ENCODE measurements at regions not wholly inside any gene's neighbourhood (a gene's known extent, or its start where the extent isn't known, plus 50 kb on each side); places are given as distances from the start of the nearest gene placed in this dataset.

DNA sequence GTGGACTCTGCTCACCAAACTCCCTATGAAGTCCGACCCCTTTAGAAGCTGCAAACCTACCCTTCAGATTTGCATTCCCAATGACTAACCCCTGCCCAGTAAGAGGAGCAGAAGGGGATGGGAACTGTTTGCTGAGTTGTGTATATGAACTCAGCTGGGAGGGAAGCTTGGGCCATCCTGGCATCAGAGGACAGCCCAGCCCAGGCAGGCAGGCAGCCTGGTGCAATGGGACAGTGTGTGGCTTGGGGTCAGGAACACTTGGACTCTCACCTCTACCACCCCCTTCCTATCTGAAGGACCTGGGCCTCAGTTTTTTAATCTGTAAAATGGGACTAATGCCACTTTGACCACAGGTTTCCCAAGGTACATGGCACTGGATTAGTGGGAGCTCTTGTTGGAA is 147.4 kb upstream of the GPR26 start:
- POLR2A ChIA-PET = no interaction called here
- 0% methylated on average over 1 of the region's 1 CpG for WGBS (ENCODE audit: missing lambda C conversion rate)
- ATAC-seq (no peak), DNase-seq (ENCODE audit: low read depth in 1 of 2, low spot score in 1 of 2) (no peak), FAIRE-seq (no peak)
- Histone ChIP-seq H3K4me2 (no peak overlapping the region), H3K4me1 (no peaks in the 10 kb centered on the region), H3K27ac (no peak overlapping the region), H3K4me3 (no peak overlapping the region), H3K9me3 (no peaks in the 10 kb centered on the region)
- TF ChIP-seq RCOR1 (IDR thresholded peaks at IDR 0.05; ENCODE audit: low read depth, low read length) (no peak), KDM1A (IDR thresholded peaks at IDR 0.05; ENCODE audit: low read depth) (no peak), FOXS1 (CRISPR knock-in tag; IDR thresholded peaks at IDR 0.05) (no peak), PBX3 (IDR thresholded peaks at IDR 0.05) (no peak), ESRRA (IDR thresholded peaks at IDR 0.05; ENCODE audit: borderline replicate concordance, low read length) (no peak), TFCP2L1 (CRISPR knock-in tag; IDR thresholded peaks at IDR 0.05) (no peak), HEYL (CRISPR knock-in tag; IDR thresholded peaks at IDR 0.05) (no peak), FOSB (CRISPR knock-in tag; IDR thresholded peaks at IDR 0.05) (no peak), RFX5 (IDR thresholded peaks at IDR 0.05) (no peak), CTCF (IDR thresholded peaks at IDR 0.05) (no peak), HOXB5 (CRISPR knock-in tag; IDR thresholded peaks at IDR 0.05) (no peak), JUN (IDR thresholded peaks at IDR 0.05) (no peak), SREBF2 (IDR thresholded peaks at IDR 0.05) (no peak), MYC (IDR thresholded peaks at IDR 0.05; ENCODE audit: borderline replicate concordance, low read length) (no peak), RAD21 (conservative IDR thresholded peaks at IDR 0.05 in 1 of 2, IDR thresholded peaks at IDR 0.05 in 1 of 2) (no peak), GATA3 (IDR thresholded peaks at IDR 0.05; ENCODE audit: borderline replicate concordance) (no peak)
- TF ChIP-seq, protein P1, sequence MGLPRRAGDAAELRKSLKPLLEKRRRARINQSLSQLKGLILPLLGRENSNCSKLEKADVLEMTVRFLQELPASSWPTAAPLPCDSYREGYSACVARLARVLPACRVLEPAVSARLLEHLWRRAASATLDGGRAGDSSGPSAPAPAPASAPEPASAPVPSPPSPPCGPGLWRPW (IDR thresholded peaks at IDR 0.05) = no peak
- TF ChIP-seq, protein P2, sequence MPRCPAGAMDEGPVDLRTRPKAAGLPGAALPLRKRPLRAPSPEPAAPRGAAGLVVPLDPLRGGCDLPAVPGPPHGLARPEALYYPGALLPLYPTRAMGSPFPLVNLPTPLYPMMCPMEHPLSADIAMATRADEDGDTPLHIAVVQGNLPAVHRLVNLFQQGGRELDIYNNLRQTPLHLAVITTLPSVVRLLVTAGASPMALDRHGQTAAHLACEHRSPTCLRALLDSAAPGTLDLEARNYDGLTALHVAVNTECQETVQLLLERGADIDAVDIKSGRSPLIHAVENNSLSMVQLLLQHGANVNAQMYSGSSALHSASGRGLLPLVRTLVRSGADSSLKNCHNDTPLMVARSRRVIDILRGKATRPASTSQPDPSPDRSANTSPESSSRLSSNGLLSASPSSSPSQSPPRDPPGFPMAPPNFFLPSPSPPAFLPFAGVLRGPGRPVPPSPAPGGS (IDR thresholded peaks at IDR 0.05) = no peak
- CTCF ChIA-PET = no interaction called here

- H3K4me3 ChIP-seq = no peak overlapping the region
- ChIA-PET POLR2A (no interaction called here), CTCF (no interaction called here)
- H3K27ac ChIP-seq = no peak overlapping the region
- DNase-seq (ENCODE audit: low read depth in 1 of 2, low spot score in 1 of 2) (no peak), ATAC-seq (no peak), FAIRE-seq (no peak)
- 43% methylated on average over 6 of the region's 6 CpGs for WGBS (ENCODE audit: missing lambda C conversion rate)
- no peaks in the 10 kb centered on the region for H3K4me1 ChIP-seq
- H3K9me3 ChIP-seq = no peaks in the 10 kb centered on the region
- TF ChIP-seq, protein P1 (IDR thresholded peaks at IDR 0.05) = no peak
- TF ChIP-seq JUN (IDR thresholded peaks at IDR 0.05) = no peak
- TF ChIP-seq POLR2AphosphoS2 (conservative IDR thresholded peaks at IDR 0.05; ENCODE audit: low read length) = no peak
- no peak for TF ChIP-seq CBX8 (IDR thresholded peaks at IDR 0.05)
- no peak for TF ChIP-seq RAD21 (conservative IDR thresholded peaks at IDR 0.05 in 1 of 2, IDR thresholded peaks at IDR 0.05 in 1 of 2)
- no peak for TF ChIP-seq BHLHE40 (IDR thresholded peaks at IDR 0.05; ENCODE audit: low read depth, low read length)
- no peak for TF ChIP-seq ZFP36 (IDR thresholded peaks at IDR 0.05; ENCODE audit: borderline replicate concordance, partially characterized antibody)
- TF ChIP-seq JUNB (IDR thresholded peaks at IDR 0.05) = no peak
- TF ChIP-seq ZNF302 (CRISPR knock-in tag; IDR thresholded peaks at IDR 0.05) = no peak
- TF ChIP-seq, protein P2 (IDR thresholded peaks at IDR 0.05) = no peak
- TF ChIP-seq FOXS1 (CRISPR knock-in tag; IDR thresholded peaks at IDR 0.05) = no peak
- no peak for TF ChIP-seq HOXB13 (CRISPR knock-in tag; IDR thresholded peaks at IDR 0.05; ENCODE audit: low read depth)
- TF ChIP-seq ESRRA (IDR thresholded peaks at IDR 0.05; ENCODE audit: borderline replicate concordance, low read length) = no peak
- no peak for TF ChIP-seq EP300 (IDR thresholded peaks at IDR 0.05)
- TF ChIP-seq SMC3 (IDR thresholded peaks at IDR 0.05) = no peak
- no peak for TF ChIP-seq HMGXB4 (CRISPR knock-in tag; IDR thresholded peaks at IDR 0.05; ENCODE audit: borderline replicate concordance)
- H3K4me2 ChIP-seq = no peak overlapping the region
These were observed 146.3 kb upstream of the GPR26 start for GRCh38 chr10:123519861-123520260.
